H9 (cell line): ENCODE measurements at regions not wholly inside any gene's neighbourhood (a gene's known extent, or its start where the extent isn't known, plus 50 kb on each side); places are given as distances from the start of the nearest gene placed in this dataset.

ENCODE experiments used
- DNase-seq: peaks from one replicate; pipeline ENCODE4 v3.0.0-alpha.2; 2017
- H2AFZ ChIP-seq: one replicate; pipeline ENCODE4 v1.6.1; 2013; ENCODE audit warnings: mild to moderate bottlenecking, low read length, control low read depth, moderate library complexity
- H2AK5ac ChIP-seq: 2 replicates; pipeline ENCODE4 v1.6.1; 2013; ENCODE audit warnings: low read length, control low read depth, mixed read lengths; ENCODE audit not compliant: insufficient read length
- H2BK120ac ChIP-seq: one replicate; pipeline ENCODE4 v1.6.1; 2013; ENCODE audit warnings: low read depth, mild to moderate bottlenecking, low read length, control low read depth, inconsistent platforms; ENCODE audit not compliant: poor library complexity, severe bottlenecking
- H2BK12ac ChIP-seq: 2 replicates; pipeline ENCODE4 v1.6.1; 2013; ENCODE audit warnings: low read length, control low read depth, mixed read lengths, low read depth; ENCODE audit not compliant: insufficient read length
- H2BK15ac ChIP-seq: 2 replicates; pipeline ENCODE4 v1.6.1; 2013; ENCODE audit warnings: low read depth, low read length, control low read depth
- H2BK20ac ChIP-seq: one replicate; pipeline ENCODE4 v1.6.1; 2013; ENCODE audit warnings: low read depth, mild to moderate bottlenecking, low read length, control low read depth, inconsistent platforms; ENCODE audit not compliant: poor library complexity, severe bottlenecking
- H2BK5ac ChIP-seq: 2 replicates; pipeline ENCODE4 v1.6.1; 2013; ENCODE audit warnings: low read length, control low read depth, mixed read lengths; ENCODE audit not compliant: insufficient read length
- H3K14ac ChIP-seq: 2 replicates; pipeline ENCODE4 v1.6.1; 2013; ENCODE audit warnings: low read length, control low read depth; ENCODE audit not compliant: insufficient read depth
- H3K18ac ChIP-seq: 2 replicates; pipeline ENCODE4 v1.6.1; 2013; ENCODE audit warnings: low read depth, mild to moderate bottlenecking, mixed read lengths, low read length, control low read depth; ENCODE audit not compliant: insufficient read length
- H3K23ac ChIP-seq: 2 replicates; pipeline ENCODE4 v1.6.1; 2013; ENCODE audit warnings: low read length, control low read depth, mixed read lengths, low read depth; ENCODE audit not compliant: insufficient read length
- H3K23me2 ChIP-seq: 2 replicates; pipeline ENCODE4 v1.6.1; 2013; ENCODE audit warnings: low read depth, mild to moderate bottlenecking, mixed read lengths, low read length, control low read depth; ENCODE audit not compliant: insufficient read length, poor library complexity, severe bottlenecking
- H3K27ac ChIP-seq: 2 replicates; pipeline ENCODE4 v1.5.1; 2013; ENCODE audit warnings: low read length, control low read depth, mixed read lengths, low read depth; ENCODE audit not compliant: insufficient read length
- H3K27me3 ChIP-seq: 2 replicates; pipeline ENCODE4 v1.6.1; 2013; ENCODE audit warnings: low read length, control low read depth, inconsistent platforms; ENCODE audit not compliant: insufficient read depth
- H3K4ac ChIP-seq: 2 replicates; pipeline ENCODE4 v1.6.1; 2013; ENCODE audit warnings: low read depth, mild to moderate bottlenecking, control low read depth, inconsistent platforms, low read length, moderate library complexity
- H3K4me1 ChIP-seq: 2 replicates; pipeline ENCODE4 v1.6.1; 2013; ENCODE audit warnings: low read length, control low read depth, inconsistent platforms; ENCODE audit not compliant: insufficient read depth
- H3K4me2 ChIP-seq: 2 replicates; pipeline ENCODE4 v1.6.1; 2013; ENCODE audit warnings: low read length, control low read depth, mixed read lengths; ENCODE audit not compliant: insufficient read length, insufficient read depth
- H3K56ac ChIP-seq: 2 replicates; pipeline ENCODE4 v1.6.1; 2013; ENCODE audit warnings: low read depth, mild to moderate bottlenecking, mixed read lengths, low read length, control low read depth; ENCODE audit not compliant: insufficient read length
- H3K79me1 ChIP-seq: 2 replicates; pipeline ENCODE4 v1.6.1; 2013; ENCODE audit warnings: low read depth, mild to moderate bottlenecking, moderate library complexity, low read length, control low read depth, inconsistent platforms; ENCODE audit not compliant: insufficient read depth, poor library complexity, severe bottlenecking
- H3K79me2 ChIP-seq: 2 replicates; pipeline ENCODE4 v1.6.1; 2013; ENCODE audit warnings: low read length, control low read depth, inconsistent platforms; ENCODE audit not compliant: insufficient read depth
- H3K9ac ChIP-seq: 2 replicates; pipeline ENCODE4 v1.6.1; 2013; ENCODE audit warnings: low read length, control low read depth, mixed read lengths; ENCODE audit not compliant: insufficient read length; ENCODE audit errors: extremely low read depth
- H3K9me3 ChIP-seq: one replicate; pipeline ENCODE4 v1.6.1; 2013; ENCODE audit warnings: low read depth, low read length, inconsistent platforms; ENCODE audit not compliant: control insufficient read depth
- H3T11ph ChIP-seq: one replicate; pipeline ENCODE4 v1.6.1; 2013; ENCODE audit warnings: mild to moderate bottlenecking, low read length, control low read depth, inconsistent platforms
- H4K20me1 ChIP-seq: one replicate; pipeline ENCODE4 v1.6.1; 2013; ENCODE audit not compliant: control insufficient read depth, insufficient read length, insufficient read depth
- H4K5ac ChIP-seq: 2 replicates; pipeline ENCODE4 v1.6.1; 2013; ENCODE audit warnings: low read depth, mild to moderate bottlenecking, mixed read lengths, low read length, control low read depth; ENCODE audit not compliant: insufficient read length
- H4K8ac ChIP-seq: replicated peaks from 2 replicates; pipeline ENCODE4 v1.6.1; 2013; ENCODE audit warnings: low read length, control low read depth, mixed read lengths, low read depth; ENCODE audit not compliant: insufficient read length
- H4K91ac ChIP-seq: 2 replicates; pipeline ENCODE4 v1.6.1; 2013; ENCODE audit warnings: low read depth, mild to moderate bottlenecking, moderate library complexity, mixed read lengths, low read length, control low read depth; ENCODE audit not compliant: insufficient read length
- H3K27ac Mint-ChIP-seq, 3 experiments: 2 replicates in 2 of 3; 3 replicates in 1 of 3; pipeline ENCODE4 v1.8.0; 2020 to 2021; ENCODE audit warnings: mixed read lengths in 3 of 3, mild to moderate bottlenecking in 1 of 3, moderate library complexity in 1 of 3
- H3K27me3 Mint-ChIP-seq: 2 replicates; pipeline ENCODE4 v1.8.0; 2021; ENCODE audit warnings: low read depth, mild to moderate bottlenecking, moderate library complexity, mixed read lengths
- H3K36me3 Mint-ChIP-seq, 3 experiments: 2 replicates in 2 of 3; 3 replicates in 1 of 3; pipeline ENCODE4 v1.8.0; 2020 to 2021; ENCODE audit warnings: low read depth in 3 of 3, mixed read lengths in 3 of 3; ENCODE audit not compliant: insufficient read depth in 1 of 3
- H3K4me1 Mint-ChIP-seq, 2 experiments: 2 replicates each; pipeline ENCODE4 v1.8.0; 2020; ENCODE audit warnings: mixed read lengths in 2 of 2
- H3K4me3 Mint-ChIP-seq, 2 experiments: 2 replicates in 1 of 2; 3 replicates in 1 of 2; pipeline ENCODE4 v1.8.0; 2020 to 2021; ENCODE audit warnings: mild to moderate bottlenecking in 2 of 2, mixed read lengths in 2 of 2, moderate library complexity in 1 of 2
- H3K9me3 Mint-ChIP-seq, 2 experiments: 2 replicates in 1 of 2; 3 replicates in 1 of 2; pipeline ENCODE4 v1.8.0; 2020; ENCODE audit warnings: mild to moderate bottlenecking in 2 of 2, mixed read lengths in 2 of 2, moderate library complexity in 1 of 2
- WGBS: extraction: QIAGEN DNeasy Blood & Tissue Kit; methylation state at CpG from one replicate; pipeline ENCODE4 v1.1.7; 2013; ENCODE audit warnings: missing lambda C conversion rate, low lambda C conversion rate, mixed read lengths; ENCODE audit not compliant: insufficient read length; ENCODE audit errors: extremely low coverage; 5-methylcytosine and 5-hydroxymethylcytosine counted together
- TF ChIP-seq, protein P1 (sequence below): fragments of 200-600 bp; sonication (generic); conservative IDR thresholded peaks from 3 replicates; pipeline ENCODE4 v1.8.0; 2021; ENCODE audit warnings: antibody characterized with exemption, mild to moderate bottlenecking

DNA sequence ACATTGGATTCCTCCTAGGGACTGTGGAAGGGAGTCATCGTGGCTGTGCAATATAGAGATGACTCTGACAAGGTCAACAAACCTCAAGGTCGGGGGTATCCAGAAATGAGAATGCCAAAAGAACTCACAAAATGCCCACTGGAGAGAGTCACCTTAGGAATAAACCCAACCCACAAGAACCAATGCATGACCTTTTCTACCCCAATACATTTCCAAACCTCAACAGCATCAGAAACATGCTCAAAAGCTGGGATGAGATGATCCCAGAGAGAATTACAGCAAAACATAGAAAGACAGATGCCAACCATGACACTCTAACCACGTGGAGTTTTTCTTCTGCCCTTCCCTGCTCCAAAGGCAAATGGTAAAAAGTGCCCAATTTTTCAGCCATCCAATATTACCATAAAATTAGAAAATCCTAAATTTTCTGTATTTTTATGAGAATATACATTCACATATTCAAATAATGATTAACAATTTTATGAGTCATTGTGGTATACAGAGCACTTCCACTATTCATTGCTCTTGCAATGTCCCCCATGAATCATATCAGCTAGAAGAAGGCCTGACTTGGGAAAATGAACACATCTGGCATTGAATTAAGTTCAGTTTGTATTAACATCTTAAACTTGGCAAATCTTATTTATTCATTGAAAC is 88.2 kb upstream of the PALMD start:
- Histone ChIP-seq H4K20me1 (no peaks in the 10 kb centered on the region), H2AFZ (no peak overlapping the region), H2BK5ac (no peak overlapping the region), H3K9ac (no peak overlapping the region), H2AK5ac (no peak overlapping the region), H3K18ac (no peak overlapping the region), H2BK120ac (no peak overlapping the region), H3K79me1 (no peaks in the 10 kb centered on the region), H2BK20ac (no peak overlapping the region), H3K23ac (no peak overlapping the region), H3K27me3 (no peaks in the 10 kb centered on the region), H3K27ac (no peak overlapping the region), H4K5ac (no peak overlapping the region), H3T11ph (no peak overlapping the region), H3K23me2 (no peaks in the 10 kb centered on the region), H3K14ac (no peak overlapping the region), H3K56ac (no peak overlapping the region), H4K8ac (no peak overlapping the region), H2BK15ac (no peak overlapping the region), H3K79me2 (no peaks in the 10 kb centered on the region), H2BK12ac (no peak overlapping the region), H3K4me2 (no peak overlapping the region), H4K91ac (no peak overlapping the region), H3K4ac (no peak overlapping the region), H3K4me1 (no peaks in the 10 kb centered on the region), H3K9me3 (no peaks in the 10 kb centered on the region)
- TF ChIP-seq, protein P1, sequence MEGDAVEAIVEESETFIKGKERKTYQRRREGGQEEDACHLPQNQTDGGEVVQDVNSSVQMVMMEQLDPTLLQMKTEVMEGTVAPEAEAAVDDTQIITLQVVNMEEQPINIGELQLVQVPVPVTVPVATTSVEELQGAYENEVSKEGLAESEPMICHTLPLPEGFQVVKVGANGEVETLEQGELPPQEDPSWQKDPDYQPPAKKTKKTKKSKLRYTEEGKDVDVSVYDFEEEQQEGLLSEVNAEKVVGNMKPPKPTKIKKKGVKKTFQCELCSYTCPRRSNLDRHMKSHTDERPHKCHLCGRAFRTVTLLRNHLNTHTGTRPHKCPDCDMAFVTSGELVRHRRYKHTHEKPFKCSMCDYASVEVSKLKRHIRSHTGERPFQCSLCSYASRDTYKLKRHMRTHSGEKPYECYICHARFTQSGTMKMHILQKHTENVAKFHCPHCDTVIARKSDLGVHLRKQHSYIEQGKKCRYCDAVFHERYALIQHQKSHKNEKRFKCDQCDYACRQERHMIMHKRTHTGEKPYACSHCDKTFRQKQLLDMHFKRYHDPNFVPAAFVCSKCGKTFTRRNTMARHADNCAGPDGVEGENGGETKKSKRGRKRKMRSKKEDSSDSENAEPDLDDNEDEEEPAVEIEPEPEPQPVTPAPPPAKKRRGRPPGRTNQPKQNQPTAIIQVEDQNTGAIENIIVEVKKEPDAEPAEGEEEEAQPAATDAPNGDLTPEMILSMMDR: no peak
- Mint-ChIP-seq H3K27me3 (no peaks in the 10 kb centered on the region), H3K4me3 (no peak overlapping the region), H3K36me3 (peaks cover 0 to 4% (median 3%) of the 10 kb centered on the region in 3 experiments; a peak in 1 of 7 replicates), H3K27ac (no peak overlapping the region), H3K4me1 (no peaks in the 10 kb centered on the region), H3K9me3 (peaks cover 4 to 7% of the 10 kb centered on the region in 2 experiments; a peak in 3 of 5 replicates)
- no CpG with 5 or more reads among the region's 3 CpGs for WGBS
- DNase-seq: no peak
